ENCODE measurements at regions not wholly inside any gene's neighbourhood (a gene's known extent, or its start where the extent isn't known, plus 50 kb on each side); places are given as distances from the start of the nearest gene placed in this dataset.

GRCh38 chr9:78756813-78757510 is 460.0 kb downstream of the PSAT1 start:
- no peak for DNase-seq

- no peak for DNase-seq
Measured at GRCh38 chr9:78763424-78763823, 466.5 kb downstream of the PSAT1 start.

GRCh38 chr9:78765861-78766260 is 468.9 kb downstream of the PSAT1 start:
- no peak for DNase-seq

GRCh38 chr9:78767490-78767889 is 470.6 kb downstream of the PSAT1 start:
- no peak for DNase-seq

GRCh38 chr9:78769690-78770089 is 472.8 kb downstream of the PSAT1 start:
- no peak for DNase-seq

GRCh38 chr9:78775211-78775610 is 478.3 kb downstream of the PSAT1 start:
- no peak for DNase-seq

- no peak for DNase-seq
Measured at GRCh38 chr9:78775696-78776295, 478.9 kb downstream of the PSAT1 start.

GRCh38 chr9:78777747-78778146 is 480.8 kb downstream of the PSAT1 start:
- no peak for DNase-seq

GRCh38 chr9:78778318-78778717 is 481.4 kb downstream of the PSAT1 start:
- no peak for DNase-seq

- DNase-seq: no peak
Measured at GRCh38 chr9:78778861-78779374, 482.0 kb downstream of the PSAT1 start.

- no peak for DNase-seq
Measured at GRCh38 chr9:78781681-78782080, 484.8 kb downstream of the PSAT1 start.

GRCh38 chr9:78782234-78782633 is 485.3 kb downstream of the PSAT1 start:
- no peak for DNase-seq

GRCh38 chr9:78782858-78783257 is 485.9 kb downstream of the PSAT1 start:
- no peak for DNase-seq

GRCh38 chr9:78783743-78784142 is 486.8 kb downstream of the PSAT1 start:
- DNase-seq: no peak

GRCh38 chr9:78786794-78787193 is 489.9 kb downstream of the PSAT1 start:
- no peak for DNase-seq

GRCh38 chr9:78788101-78788500 is 491.2 kb downstream of the PSAT1 start:
- no peak for DNase-seq

- DNase-seq: no peak
Measured at GRCh38 chr9:78791779-78792178, 494.9 kb downstream of the PSAT1 start.

- DNase-seq: no peak
Measured at GRCh38 chr9:78792745-78793144, 495.8 kb downstream of the PSAT1 start.

- no peak for DNase-seq
Measured at GRCh38 chr9:78805771-78806170, 508.8 kb downstream of the PSAT1 start.

GRCh38 chr9:78806492-78807160 is 509.7 kb downstream of the PSAT1 start:
- no peak for DNase-seq

GRCh38 chr9:78807286-78807685 is 510.4 kb downstream of the PSAT1 start:
- no peak for DNase-seq

- DNase-seq: no peak
Measured at GRCh38 chr9:78808048-78808447, 511.1 kb downstream of the PSAT1 start.

GRCh38 chr9:78811622-78812276 is 514.8 kb downstream of the PSAT1 start:
- DNase-seq: no peak

GRCh38 chr9:78812665-78813064 is 515.7 kb downstream of the PSAT1 start:
- no peak for DNase-seq
